WERI-Rb-1 (cell line): ENCODE measurements at regions not wholly inside any gene's neighbourhood (a gene's known extent, or its start where the extent isn't known, plus 50 kb on each side); places are given as distances from the start of the nearest gene placed in this dataset.

Experiments
- DNase-seq: peaks from one replicate; pipeline ENCODE4 v3.0.0-alpha.2; 2020
- H3K27ac ChIP-seq: fragments of 250-450 bp; sonication (Bioruptor Pico); 2 replicates; pipeline ENCODE4 v1.5.1; 2020; ENCODE audit warnings: mild to moderate bottlenecking, moderate library complexity
- H3K27me3 ChIP-seq: fragments of 250-450 bp; sonication (Bioruptor Pico); 2 replicates; pipeline ENCODE4 v1.5.1; 2021; ENCODE audit warnings: mild to moderate bottlenecking, low read depth, moderate library complexity; ENCODE audit not compliant: insufficient read depth, severe bottlenecking
- H3K36me3 ChIP-seq: fragments of 250-450 bp; sonication (Bioruptor Pico); 2 replicates; pipeline ENCODE4 v1.5.1; 2020; ENCODE audit warnings: mild to moderate bottlenecking, moderate library complexity
- H3K4me3 ChIP-seq: 2 replicates; pipeline ENCODE4 v1.5.1; 2011; ENCODE audit warnings: low read depth, mild to moderate bottlenecking, control low read depth, low read length
- H3K9me3 ChIP-seq: fragments of 250-450 bp; sonication (Bioruptor Pico); 2 replicates; pipeline ENCODE4 v1.5.1; 2021; ENCODE audit warnings: mild to moderate bottlenecking, moderate library complexity; ENCODE audit not compliant: severe bottlenecking
- CTCF ChIP-seq: IDR thresholded peaks from 2 replicates; pipeline ENCODE4 v1.5.1; 2011; ENCODE audit warnings: low read depth, mild to moderate bottlenecking, control low read depth, inconsistent platforms, low read length

- H3K27me3 ChIP-seq = peaks cover 44% of the 10 kb centered on the region
- H3K36me3 ChIP-seq = no peaks in the 10 kb centered on the region
- peaks cover 7% of the 10 kb centered on the region for H3K9me3 ChIP-seq
- DNase-seq = no peak
- TF ChIP-seq CTCF = no peak
- H3K27ac ChIP-seq = no peak overlapping the region
- H3K4me3 ChIP-seq = no peak overlapping the region
Measured at GRCh38 chr6:132005178-132005577, 54.0 kb upstream of the CCN2 start.

DNA sequence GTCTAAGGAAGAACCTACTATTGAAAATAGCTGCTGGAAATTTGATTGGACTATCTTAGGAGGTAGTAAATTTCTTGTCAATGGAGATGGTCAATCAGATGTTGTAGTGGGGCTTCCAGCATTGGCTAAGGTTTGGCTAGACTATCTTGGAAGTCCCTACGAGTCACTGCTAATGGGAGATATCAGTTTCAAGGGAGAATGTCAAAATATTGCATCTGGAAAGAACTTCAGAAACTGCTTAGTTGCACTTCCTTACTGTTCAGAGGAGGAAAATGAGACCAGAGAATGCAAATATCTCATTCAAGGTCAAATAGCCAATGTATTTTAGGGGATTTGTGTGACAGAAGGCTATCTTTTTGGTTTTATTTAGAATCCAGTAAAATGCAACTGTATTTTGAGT is 53.5 kb upstream of the CCN2 start:
- no peak for TF ChIP-seq CTCF

DNA sequence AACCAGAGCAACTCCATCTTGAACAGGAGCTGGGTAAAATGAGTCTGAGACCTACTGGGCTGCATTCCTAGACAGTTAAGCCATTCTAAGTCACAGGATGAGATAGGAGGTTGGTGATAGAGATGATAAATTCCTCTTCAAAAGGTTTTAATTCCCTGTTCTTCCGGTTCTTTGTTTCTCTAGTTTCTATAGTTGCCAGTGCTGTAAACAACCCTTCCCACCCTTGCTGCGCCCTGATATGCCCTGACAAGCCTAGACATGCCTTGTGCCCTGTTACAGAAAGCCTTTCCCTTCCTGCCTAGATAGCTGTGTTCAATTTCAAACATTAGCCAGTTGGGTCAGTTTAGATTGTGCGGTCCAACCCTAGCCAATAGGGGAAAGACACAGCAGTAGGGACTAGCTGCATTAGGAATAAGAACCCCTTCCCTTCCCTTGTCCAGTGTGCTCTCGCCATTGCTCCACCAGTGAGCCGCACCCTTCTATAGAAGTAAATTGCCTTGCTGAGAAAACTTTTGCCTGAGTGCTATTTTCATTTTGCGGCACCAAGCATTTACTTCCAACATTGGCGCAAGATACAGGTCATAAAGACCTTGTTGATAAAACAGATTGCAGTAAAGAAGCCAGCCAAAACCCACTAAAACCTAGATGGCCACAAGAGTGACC is 52.5 kb upstream of the CCN2 start:
- Histone ChIP-seq H3K27me3 (peaks cover 44% of the 10 kb centered on the region), H3K9me3 (peaks cover 7% of the 10 kb centered on the region), H3K36me3 (no peaks in the 10 kb centered on the region), H3K27ac (no peak overlapping the region), H3K4me3 (no peak overlapping the region)
- no peak for TF ChIP-seq CTCF
- no peak for DNase-seq

More for the DNA sequence above, 53.5 kb upstream of the CCN2 start:
- Histone ChIP-seq H3K27me3 (peaks cover 44% of the 10 kb centered on the region), H3K4me3 (no peak overlapping the region), H3K9me3 (peaks cover 7% of the 10 kb centered on the region), H3K27ac (no peak overlapping the region), H3K36me3 (no peaks in the 10 kb centered on the region)
- no peak for DNase-seq
